Stimulated activated CD8-positive, alpha-beta memory T cell treated with anti-CD3 and anti-CD28 coated beads, Interleukin-12 subunit alpha, Interleukin-12 subunit beta, amount 100 ng/mL, for 24 hours (primary cell): ENCODE measurements at regions not wholly inside any gene's neighbourhood (a gene's known extent, or its start where the extent isn't known, plus 50 kb on each side); places are given as distances from the start of the nearest gene placed in this dataset.

ENCODE experiments used
- DNase-seq: peaks from one replicate; pipeline ENCODE4 v3.0.0-alpha.2; 2020; ENCODE audit errors: extremely low read depth

DNA sequence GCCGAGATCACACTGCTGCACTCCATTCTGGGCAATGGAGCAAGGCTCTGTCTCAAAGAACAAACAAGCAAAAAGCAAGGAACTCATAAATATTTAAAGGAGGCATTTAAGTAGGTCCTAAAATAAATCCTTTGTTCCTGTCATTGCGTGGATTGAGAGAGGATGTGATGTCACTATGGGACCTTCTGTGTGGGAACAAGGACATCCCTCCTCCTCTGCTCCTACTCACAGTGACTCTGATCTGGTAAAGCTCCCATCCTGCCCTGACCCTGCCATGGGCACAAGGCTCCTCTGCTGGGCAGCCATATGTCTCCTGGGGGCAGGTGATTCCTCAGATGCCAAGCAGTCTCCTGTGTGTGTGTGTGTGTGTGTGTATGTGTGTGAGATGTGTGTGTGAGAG, 74.1 kb upstream of the PRSS58 start:
- no peak for DNase-seq

DNA sequence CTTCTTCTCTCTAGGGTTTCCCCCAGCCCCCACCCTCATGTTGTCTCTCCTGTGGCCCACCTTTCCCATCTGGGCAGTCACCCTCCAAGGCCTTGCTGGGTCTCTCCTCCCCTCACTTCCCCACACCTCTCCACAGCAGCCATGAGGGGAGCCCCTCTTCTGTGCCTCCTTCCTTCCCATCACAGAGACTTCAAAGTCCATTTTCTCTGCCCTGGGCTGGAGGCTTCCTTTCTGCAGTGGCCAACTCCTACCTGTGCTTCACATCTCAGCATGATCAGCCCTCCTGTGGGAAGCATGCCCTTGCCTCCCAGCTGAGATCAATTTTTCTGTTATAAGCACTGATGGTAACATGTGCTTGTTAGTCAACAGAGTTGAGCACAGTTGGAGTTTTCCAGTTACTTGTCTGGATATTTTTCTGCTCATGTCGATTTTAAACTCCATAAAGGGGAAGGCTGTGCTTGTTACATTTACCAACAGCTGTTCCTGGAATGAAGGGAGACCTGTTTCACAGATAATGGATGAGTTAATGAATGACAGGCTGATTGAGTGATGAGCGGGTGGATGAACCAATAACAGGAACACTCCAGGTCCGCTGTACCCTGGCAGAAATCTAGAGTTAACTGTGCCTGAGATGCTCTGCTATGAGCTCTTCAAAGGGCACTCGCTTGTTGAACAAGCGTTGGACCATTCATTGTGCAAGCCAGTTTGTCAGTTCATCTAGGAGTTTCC, 71.4 kb upstream of the PRSS58 start:
- no peak for DNase-seq

DNA sequence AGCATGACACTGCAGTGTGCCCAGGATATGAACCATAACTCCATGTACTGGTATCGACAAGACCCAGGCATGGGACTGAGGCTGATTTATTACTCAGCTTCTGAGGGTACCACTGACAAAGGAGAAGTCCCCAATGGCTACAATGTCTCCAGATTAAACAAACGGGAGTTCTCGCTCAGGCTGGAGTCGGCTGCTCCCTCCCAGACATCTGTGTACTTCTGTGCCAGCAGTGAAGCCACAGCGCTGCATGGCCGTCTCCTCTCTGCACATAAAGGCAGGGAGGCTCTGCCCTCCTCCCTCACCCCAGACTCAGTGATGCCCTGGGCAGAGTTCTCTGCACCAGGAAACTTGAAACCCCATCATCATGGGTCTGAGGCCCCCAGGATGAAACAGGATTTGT, 70.7 kb upstream of the PRSS58 start:
- no peak for DNase-seq

DNA sequence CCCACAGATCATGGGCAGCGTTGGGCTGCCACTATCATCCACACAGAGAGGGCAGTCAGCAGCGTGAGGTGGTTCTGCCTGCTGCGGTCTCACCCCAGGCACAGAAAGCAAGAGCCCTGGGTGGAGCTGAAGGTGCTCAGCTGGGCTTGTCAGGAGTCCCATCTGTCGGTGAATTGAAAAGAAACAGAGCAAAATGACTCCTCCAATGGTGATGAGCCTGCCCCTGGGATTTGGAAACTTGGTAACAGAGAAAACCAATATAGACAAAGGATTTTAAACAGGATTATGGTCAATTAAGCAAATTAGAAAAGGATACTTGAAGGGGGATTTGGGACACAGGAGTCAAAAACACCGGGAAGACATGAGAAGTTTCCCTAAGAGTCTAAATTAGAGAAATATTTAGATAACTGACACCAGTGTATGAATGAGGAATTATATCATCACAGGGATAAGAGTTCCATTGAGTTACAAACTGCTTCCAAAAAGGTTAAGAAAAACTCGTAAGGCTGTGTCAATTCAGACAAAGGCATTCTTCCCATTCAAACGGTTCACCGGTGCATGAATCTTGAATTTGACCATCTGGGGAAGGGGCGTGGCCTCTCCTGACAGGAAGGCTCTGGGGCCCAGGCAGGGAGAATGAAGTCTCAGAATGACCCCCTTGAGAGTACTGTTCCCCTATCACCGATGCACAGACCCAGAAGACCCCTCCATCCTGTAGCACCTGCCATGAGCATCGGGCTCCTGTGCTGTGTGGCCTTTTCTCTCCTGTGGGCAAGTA, 70.0 kb upstream of the PRSS58 start:
- DNase-seq = no peak

DNA sequence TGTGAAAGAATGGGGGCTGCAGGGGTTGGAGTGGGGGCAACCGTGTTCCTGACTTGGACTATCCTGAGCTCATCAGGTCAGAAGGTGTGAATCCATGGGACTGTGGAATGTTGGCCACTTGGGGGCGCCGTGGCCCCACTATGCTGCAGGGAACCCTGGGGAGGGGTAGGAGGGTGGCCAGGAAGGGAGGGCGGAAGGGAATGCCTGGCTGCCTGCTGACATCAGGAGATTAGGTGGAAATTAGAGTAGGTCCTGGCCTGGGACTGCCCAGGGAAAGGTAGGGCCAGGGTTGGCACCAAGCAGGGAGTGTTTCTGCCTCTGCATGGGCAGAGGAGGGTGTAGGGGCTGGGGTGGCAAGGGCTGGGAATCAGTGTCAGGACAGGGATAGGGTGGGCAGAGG, 65.8 kb upstream of the PRSS58 start:
- no peak for DNase-seq

DNA sequence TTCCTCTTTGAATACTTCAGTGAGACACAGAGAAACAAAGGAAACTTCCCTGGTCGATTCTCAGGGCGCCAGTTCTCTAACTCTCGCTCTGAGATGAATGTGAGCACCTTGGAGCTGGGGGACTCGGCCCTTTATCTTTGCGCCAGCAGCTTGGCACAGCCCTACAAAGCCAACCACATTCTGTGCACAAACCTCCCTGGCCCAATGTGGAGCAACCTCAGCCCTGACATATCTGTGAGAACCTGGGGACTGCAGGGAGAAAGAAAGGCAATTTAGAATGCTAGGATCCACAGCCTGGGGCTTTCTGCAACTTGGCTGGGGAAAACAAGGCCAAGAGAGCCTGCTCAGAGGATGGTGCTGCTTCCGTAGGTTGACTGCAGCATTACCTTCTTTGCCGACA, 63.5 kb upstream of the PRSS58 start:
- no peak for DNase-seq

DNA sequence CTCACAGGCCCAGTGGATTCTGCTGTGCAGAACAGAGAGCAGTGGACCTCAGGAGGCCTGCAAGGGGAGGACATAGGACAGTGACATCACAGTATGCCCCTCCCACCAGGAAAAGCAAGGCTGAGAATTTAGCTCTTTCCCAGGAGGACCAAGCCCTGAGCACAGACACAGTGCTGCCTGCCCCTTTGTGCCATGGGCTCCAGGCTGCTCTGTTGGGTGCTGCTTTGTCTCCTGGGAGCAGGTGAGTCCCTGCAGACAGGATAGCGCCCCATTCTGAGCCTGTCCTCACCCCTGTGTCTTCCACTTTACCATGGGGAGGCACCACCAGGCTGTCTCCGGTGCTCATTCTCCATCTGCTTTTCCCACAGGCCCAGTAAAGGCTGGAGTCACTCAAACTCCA, 63.0 kb upstream of the PRSS58 start:
- no peak for DNase-seq

DNA sequence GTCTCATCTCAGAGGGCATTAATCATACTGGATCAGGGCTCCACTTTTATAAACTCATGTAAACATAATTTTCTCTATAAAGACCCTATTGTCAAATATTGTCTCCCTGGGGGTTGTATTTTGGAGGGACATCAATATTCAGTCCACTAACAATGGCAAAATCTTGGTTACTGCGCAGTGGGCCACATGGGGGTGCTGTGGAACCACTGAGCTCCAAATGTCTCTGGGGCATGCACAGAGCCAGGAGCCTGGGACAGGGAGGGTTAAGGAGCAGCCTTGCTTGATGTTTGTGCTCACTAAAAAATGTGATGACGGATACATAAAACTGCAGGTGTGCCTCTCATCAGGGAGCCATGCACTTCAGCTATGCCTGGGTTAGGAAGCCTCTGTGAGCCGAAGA, 62.1 kb upstream of the PRSS58 start:
- no peak for DNase-seq

DNA sequence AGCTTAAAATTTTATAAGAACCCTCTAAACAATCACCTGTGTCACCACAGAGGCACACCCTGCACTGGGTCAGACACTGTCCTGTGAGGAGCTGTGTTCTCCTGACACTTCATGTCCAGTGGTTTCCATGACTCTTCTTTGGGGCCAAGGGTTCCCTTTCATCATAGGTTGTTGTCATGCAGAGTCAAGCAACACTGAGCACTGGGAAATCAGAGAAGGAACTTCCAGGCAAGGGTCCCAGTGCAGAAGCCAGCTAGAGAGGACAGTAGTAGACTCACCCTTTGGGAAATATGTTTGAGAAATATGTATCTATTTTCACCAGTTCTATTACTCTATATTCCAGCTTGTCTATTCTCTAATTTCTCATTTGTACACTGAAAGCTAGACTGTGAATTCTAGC, 56.4 kb upstream of the PRSS58 start:
- DNase-seq = no peak

DNA sequence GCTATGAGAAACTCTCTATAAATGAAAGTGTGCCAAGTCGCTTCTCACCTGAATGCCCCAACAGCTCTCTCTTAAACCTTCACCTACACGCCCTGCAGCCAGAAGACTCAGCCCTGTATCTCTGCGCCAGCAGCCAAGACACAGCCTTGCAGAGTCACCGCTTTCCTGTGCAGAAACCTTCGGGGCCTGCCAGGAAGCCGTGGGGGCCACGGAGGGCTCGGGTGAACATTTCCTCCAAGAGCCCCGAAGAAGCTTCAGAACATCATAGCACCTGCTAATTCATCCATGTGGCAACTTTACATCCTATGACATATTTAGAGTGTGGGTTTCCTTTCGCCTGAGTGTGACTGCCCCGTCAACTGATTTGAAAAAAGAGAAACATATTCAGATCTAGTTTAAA, 55.7 kb upstream of the PRSS58 start:
- DNase-seq = no peak

DNA sequence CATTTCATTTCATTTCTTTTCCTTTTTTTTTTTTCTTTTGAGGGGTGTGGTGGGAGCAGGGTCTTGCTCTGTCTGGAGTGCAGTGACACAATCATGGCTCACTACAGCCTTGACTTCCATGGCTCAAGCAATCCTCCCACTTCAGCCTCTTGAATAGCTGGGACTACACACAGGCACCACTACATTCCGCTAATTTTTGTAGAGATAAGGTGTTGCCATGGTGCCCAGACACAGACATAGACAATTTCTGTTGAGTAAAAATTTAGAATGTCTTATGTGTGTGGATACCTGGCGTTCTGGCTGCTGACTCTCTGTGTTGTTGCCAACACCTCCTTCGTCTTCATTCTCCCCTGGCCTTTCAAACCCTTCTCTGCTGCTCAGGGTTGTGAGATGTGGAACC, 54.0 kb upstream of the PRSS58 start:
- no peak for DNase-seq

DNA sequence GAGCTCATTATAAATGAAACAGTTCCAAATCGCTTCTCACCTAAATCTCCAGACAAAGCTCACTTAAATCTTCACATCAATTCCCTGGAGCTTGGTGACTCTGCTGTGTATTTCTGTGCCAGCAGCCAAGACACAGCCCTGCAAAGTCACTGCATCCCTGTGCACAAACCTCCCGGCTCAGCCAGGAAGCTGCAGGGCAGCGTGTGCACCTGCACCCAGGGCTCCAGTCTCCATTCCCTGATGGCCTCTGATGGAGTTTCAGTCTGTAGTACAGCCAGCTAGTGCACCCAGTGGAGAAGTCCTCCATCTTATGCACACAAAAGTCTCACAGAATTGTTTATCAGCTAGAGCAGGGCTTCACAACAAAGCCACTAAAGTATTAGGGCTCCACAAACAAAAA, 51.1 kb upstream of the PRSS58 start:
- DNase-seq = no peak

DNA sequence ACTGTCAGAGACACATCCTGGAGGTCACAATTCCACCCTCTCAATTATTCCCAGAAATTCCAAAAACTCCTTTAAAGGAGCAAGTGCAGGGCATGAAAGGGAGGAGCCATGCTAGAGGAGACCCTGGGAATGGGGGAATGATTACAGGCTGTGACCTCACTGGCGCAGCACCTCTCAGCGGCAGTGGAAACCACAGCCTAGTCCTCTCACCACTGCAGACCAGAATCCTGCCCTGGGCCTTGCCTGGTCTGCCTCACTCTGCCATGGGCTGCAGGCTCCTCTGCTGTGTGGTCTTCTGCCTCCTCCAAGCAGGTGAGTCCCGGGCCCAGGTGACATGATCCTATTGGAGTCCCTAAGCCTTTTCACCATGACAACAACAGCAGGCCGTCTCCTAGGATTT, 50.5 kb upstream of the PRSS58 start:
- DNase-seq = no peak
